ENCODE measurements at regions not wholly inside any gene's neighbourhood (a gene's known extent, or its start where the extent isn't known, plus 50 kb on each side); places are given as distances from the start of the nearest gene placed in this dataset.
A peak's percentile ranks its signal among the peaks of the same experiment; 100 is the strongest.
"Not testable (repeated sequence)": the region's sequence is repeated elsewhere in the genome, so short reads cannot be mapped to it uniquely, and the experiment has no call there.

DNA sequence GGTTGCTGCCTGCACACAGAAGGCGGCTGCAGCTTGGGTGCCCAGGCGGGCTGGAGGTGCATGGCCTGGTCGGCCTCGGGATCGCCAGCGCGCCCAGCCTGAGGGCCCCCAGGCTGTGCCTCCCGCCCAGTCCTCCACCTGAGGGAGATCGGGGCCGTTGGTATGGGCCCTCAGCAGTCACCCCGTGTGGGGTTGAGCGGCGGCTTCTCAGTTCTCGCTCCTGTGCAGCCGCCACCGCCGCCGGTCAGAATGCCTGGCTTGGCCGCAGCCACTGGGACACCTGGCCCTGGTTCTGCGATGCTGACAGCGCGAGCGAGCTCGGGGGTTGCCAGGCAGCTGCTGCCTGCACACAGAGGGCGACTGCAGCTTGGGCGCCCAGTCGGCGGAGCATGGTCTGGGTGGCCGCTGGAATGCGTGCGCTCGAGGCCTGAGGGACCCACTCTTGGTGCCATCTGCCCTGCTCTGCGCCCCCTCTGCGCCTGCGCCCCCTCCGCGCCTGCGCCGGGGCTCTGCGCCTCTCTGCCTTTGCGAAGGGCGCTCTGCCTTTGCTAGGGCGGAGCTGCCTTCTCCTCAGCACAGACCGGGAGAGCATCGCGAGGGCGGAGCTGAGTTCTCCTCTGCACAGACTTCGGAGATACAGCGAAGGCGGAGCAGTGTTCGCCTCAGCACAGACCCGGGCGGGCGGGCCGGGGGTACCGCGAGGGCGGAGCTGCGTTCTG, 84.6 kb upstream of the ZNG1F start:
- H4K20me1 ChIP-seq (ENCODE audit: control insufficient read depth, extremely low read depth, insufficient read depth, low read length); H3K36me3 ChIP-seq (ENCODE audit: control insufficient read depth, insufficient read depth, low read length); H3K79me2 ChIP-seq (ENCODE audit: control insufficient read depth, insufficient read depth, low read length); H3K4me1 ChIP-seq (ENCODE audit: control insufficient read depth, extremely low read depth, insufficient read depth, low read length); H3K4me2 ChIP-seq (ENCODE audit: extremely low read depth, insufficient read depth, low read length); H3K9me3 ChIP-seq (ENCODE audit: control insufficient read depth, insufficient read depth, low read depth, low read length); H2AFZ ChIP-seq (ENCODE audit: low read length); H3K9ac ChIP-seq (ENCODE audit: insufficient read depth, low read length); H3K27me3 ChIP-seq (ENCODE audit: control insufficient read depth, insufficient read depth, low read length); H3K27ac ChIP-seq (ENCODE audit: insufficient read depth, low read length): not testable (repeated sequence)
- peak overlapping the region in 2 of 4 experiments; percentile 10 to 39 for H3K4me3 ChIP-seq (replicated peaks in 1 of 4; ENCODE audit: control extremely low read depth in 1 of 4, insufficient read depth in 1 of 4, low read depth in 3 of 4, low read length in 4 of 4)
- DNase-seq (ENCODE audit: low read depth in 2 of 2), result peak; percentile 42 to 75

DNA sequence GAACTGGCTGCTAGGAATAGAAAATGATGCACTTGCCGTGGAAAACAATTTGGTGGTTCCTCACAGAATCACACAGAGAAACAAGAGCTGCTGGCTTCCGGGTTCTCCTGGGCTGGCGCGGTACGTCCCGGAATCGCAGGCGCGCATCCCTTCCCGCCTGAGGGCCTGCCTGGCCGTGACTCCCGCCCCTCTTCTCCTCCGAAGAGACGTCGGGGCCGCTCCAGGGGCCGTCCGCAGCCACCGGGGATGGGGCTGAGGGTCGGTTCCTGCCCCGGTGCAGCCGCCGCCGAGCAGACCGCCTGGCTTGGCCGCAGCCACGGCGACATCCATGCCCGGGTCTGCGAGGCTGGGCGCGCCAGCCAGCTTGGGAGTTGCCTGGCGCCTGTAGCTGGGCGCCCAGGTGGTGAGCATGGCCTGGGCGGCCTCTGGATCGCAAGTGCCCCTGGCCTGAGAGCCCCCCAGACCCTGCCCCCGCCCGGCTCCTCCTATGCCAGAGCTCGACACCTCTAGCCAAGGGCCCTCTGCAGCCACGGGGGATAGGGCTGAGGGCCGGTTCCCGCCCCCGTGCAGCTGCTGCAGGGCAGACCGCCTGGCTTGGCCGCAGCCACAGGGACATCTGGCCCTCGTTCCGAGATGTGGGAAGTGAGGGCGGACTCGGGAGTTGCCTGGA, 83.9 kb upstream of the ZNG1F start:
- H3K9me3 ChIP-seq (ENCODE audit: control insufficient read depth, insufficient read depth, low read depth, low read length); H3K27me3 ChIP-seq (ENCODE audit: control insufficient read depth, insufficient read depth, low read length); H3K36me3 ChIP-seq (ENCODE audit: control insufficient read depth, insufficient read depth, low read length); H4K20me1 ChIP-seq (ENCODE audit: control insufficient read depth, extremely low read depth, insufficient read depth, low read length); H3K27ac ChIP-seq (ENCODE audit: insufficient read depth, low read length); H3K9ac ChIP-seq (ENCODE audit: insufficient read depth, low read length); H2AFZ ChIP-seq (ENCODE audit: low read length); H3K4me2 ChIP-seq (ENCODE audit: extremely low read depth, insufficient read depth, low read length); H3K4me1 ChIP-seq (ENCODE audit: control insufficient read depth, extremely low read depth, insufficient read depth, low read length); H3K79me2 ChIP-seq (ENCODE audit: control insufficient read depth, insufficient read depth, low read length): not testable (repeated sequence)
- H3K4me3 ChIP-seq (replicated peaks in 1 of 4; ENCODE audit: control extremely low read depth in 1 of 4, insufficient read depth in 1 of 4, low read depth in 3 of 4, low read length in 4 of 4), result peak overlapping the region in 1 of 4 experiments; percentile 28
- DNase-seq (ENCODE audit: low read depth in 2 of 2), result peak in 1 of 2 donors; percentile 4

DNA sequence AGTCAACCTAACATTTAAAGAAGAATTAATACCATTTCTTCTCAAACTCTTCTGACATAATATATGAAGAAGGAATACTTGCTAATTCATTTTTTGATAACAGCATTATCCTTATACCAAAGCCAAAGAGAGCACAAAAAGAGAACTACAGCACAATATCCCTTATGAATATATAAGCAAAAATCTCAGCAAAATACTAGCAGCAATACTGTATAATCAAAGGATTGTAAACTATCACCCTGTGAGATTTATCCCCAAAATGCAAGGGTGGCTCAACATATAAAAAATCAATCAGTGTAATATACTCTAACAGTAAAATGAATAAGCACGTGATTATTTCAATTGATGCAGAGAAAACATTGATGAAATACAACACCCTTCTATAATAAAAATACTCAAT, 81.9 kb upstream of the ZNG1F start:
- H3K9me3 ChIP-seq (ENCODE audit: control insufficient read depth, insufficient read depth, low read depth, low read length); H2AFZ ChIP-seq (ENCODE audit: low read length); H3K4me1 ChIP-seq (ENCODE audit: control insufficient read depth, extremely low read depth, insufficient read depth, low read length); H3K79me2 ChIP-seq (ENCODE audit: control insufficient read depth, insufficient read depth, low read length); H4K20me1 ChIP-seq (ENCODE audit: control insufficient read depth, extremely low read depth, insufficient read depth, low read length); H3K36me3 ChIP-seq (ENCODE audit: control insufficient read depth, insufficient read depth, low read length); H3K9ac ChIP-seq (ENCODE audit: insufficient read depth, low read length); H3K4me3 ChIP-seq (replicated peaks in 1 of 4; ENCODE audit: control extremely low read depth in 1 of 4, insufficient read depth in 1 of 4, low read depth in 3 of 4, low read length in 4 of 4); H3K27me3 ChIP-seq (ENCODE audit: control insufficient read depth, insufficient read depth, low read length); DNase-seq (ENCODE audit: low read depth in 2 of 2); H3K27ac ChIP-seq (ENCODE audit: insufficient read depth, low read length); H3K4me2 ChIP-seq (ENCODE audit: extremely low read depth, insufficient read depth, low read length): not testable (repeated sequence)

DNA sequence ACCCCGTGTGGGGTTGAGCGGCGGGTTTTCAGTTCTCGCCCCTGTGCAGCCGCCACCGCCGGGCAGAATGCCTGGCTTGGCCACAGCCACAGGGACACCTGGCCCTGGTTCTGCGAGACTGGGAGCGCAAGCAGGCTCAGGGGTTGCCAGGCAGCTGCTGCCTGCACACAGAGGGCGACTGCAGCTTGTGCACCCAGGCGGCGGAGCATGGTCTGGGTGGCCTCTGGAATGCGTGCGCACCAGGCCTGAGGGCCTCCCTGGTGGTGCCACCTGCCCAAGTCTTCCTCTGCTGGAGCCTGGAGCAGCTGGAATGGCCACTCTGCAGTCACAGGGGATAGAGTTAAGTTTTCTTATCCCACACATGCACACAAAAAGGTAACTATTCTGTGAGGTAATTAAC, 80.4 kb upstream of the ZNG1F start:
- not testable (repeated sequence) for H2AFZ ChIP-seq (ENCODE audit: low read length); H3K27ac ChIP-seq (ENCODE audit: insufficient read depth, low read length); H3K4me3 ChIP-seq (replicated peaks in 1 of 4; ENCODE audit: control extremely low read depth in 1 of 4, insufficient read depth in 1 of 4, low read depth in 3 of 4, low read length in 4 of 4); H3K4me2 ChIP-seq (ENCODE audit: extremely low read depth, insufficient read depth, low read length); DNase-seq (ENCODE audit: low read depth in 2 of 2); H3K9ac ChIP-seq (ENCODE audit: insufficient read depth, low read length); H3K79me2 ChIP-seq (ENCODE audit: control insufficient read depth, insufficient read depth, low read length); H3K4me1 ChIP-seq (ENCODE audit: control insufficient read depth, extremely low read depth, insufficient read depth, low read length); H3K9me3 ChIP-seq (ENCODE audit: control insufficient read depth, insufficient read depth, low read depth, low read length); H4K20me1 ChIP-seq (ENCODE audit: control insufficient read depth, extremely low read depth, insufficient read depth, low read length); H3K27me3 ChIP-seq (ENCODE audit: control insufficient read depth, insufficient read depth, low read length); H3K36me3 ChIP-seq (ENCODE audit: control insufficient read depth, insufficient read depth, low read length)

DNA sequence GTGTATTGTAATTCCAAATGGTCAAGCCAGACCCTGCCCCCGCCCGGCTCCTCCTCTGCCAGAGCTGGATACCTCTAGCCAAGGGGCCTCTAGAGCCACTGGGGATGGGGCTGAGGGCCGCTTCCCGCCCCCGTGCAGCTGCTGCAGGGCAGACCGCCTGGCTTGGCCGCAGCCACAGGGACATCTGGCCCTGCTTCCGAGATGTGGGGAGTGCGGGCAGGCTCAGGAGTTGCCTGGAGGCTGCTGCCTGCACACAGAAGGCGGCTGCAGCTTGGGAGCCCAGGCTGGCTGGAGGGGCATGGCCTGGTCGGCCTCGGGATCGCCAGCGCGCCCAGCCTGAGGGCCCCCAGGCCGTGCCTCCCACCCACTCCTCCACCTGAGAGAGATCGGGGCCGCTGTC, 79.9 kb upstream of the ZNG1F start:
- H3K4me1 ChIP-seq (ENCODE audit: control insufficient read depth, extremely low read depth, insufficient read depth, low read length); H2AFZ ChIP-seq (ENCODE audit: low read length); H3K36me3 ChIP-seq (ENCODE audit: control insufficient read depth, insufficient read depth, low read length); H4K20me1 ChIP-seq (ENCODE audit: control insufficient read depth, extremely low read depth, insufficient read depth, low read length); H3K9me3 ChIP-seq (ENCODE audit: control insufficient read depth, insufficient read depth, low read depth, low read length); H3K4me3 ChIP-seq (replicated peaks in 1 of 4; ENCODE audit: control extremely low read depth in 1 of 4, insufficient read depth in 1 of 4, low read depth in 3 of 4, low read length in 4 of 4); H3K79me2 ChIP-seq (ENCODE audit: control insufficient read depth, insufficient read depth, low read length); H3K27me3 ChIP-seq (ENCODE audit: control insufficient read depth, insufficient read depth, low read length); H3K4me2 ChIP-seq (ENCODE audit: extremely low read depth, insufficient read depth, low read length); H3K9ac ChIP-seq (ENCODE audit: insufficient read depth, low read length); H3K27ac ChIP-seq (ENCODE audit: insufficient read depth, low read length): not testable (repeated sequence)
- peak; percentile 0 to 22 for DNase-seq (ENCODE audit: low read depth in 2 of 2)

DNA sequence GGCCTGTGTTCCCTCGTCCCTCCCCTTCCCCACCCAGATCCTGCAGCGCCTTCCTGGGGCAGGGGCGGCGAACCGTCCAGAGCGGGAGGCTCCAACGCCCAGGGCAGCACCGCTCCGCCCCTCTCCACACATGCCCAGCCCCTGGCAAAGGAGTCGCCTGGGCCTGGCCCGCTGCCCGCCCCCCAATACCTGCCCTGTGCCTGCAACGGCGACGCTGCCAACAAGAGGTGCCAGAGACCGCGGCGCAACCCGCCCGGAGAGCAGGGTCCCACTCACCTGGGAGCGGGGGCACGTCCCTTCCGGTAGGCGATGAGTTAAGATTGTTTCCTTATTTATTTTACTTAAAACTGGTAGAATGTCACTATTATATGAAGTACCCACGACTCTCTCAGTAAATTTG, 77.5 kb upstream of the ZNG1F start:
- H2AFZ ChIP-seq (ENCODE audit: low read length); H3K9me3 ChIP-seq (ENCODE audit: control insufficient read depth, insufficient read depth, low read depth, low read length); H3K27ac ChIP-seq (ENCODE audit: insufficient read depth, low read length); DNase-seq (ENCODE audit: low read depth in 2 of 2); H4K20me1 ChIP-seq (ENCODE audit: control insufficient read depth, extremely low read depth, insufficient read depth, low read length); H3K9ac ChIP-seq (ENCODE audit: insufficient read depth, low read length); H3K4me3 ChIP-seq (replicated peaks in 1 of 4; ENCODE audit: control extremely low read depth in 1 of 4, insufficient read depth in 1 of 4, low read depth in 3 of 4, low read length in 4 of 4); H3K4me1 ChIP-seq (ENCODE audit: control insufficient read depth, extremely low read depth, insufficient read depth, low read length); H3K79me2 ChIP-seq (ENCODE audit: control insufficient read depth, insufficient read depth, low read length); H3K4me2 ChIP-seq (ENCODE audit: extremely low read depth, insufficient read depth, low read length); H3K36me3 ChIP-seq (ENCODE audit: control insufficient read depth, insufficient read depth, low read length); H3K27me3 ChIP-seq (ENCODE audit: control insufficient read depth, insufficient read depth, low read length): not testable (repeated sequence)

DNA sequence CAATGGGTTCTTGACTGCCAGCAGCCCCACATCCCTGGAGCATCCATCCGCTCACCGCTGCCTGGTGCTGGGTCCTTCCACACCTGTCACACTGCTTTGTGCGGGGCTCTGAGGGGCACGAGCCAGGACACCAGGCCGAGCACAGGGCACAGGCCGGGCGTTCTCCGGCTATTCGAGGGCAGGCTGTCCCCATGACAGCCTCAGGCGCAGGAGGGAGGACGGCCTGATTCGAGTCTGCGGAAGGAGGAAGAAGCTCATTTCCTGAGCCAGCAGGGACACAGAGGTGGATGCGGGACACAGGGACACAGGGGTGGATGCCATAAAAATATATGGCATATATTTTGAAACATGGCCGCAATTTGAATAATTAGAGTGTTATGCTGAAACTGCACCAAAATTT, 76.9 kb upstream of the ZNG1F start:
- not testable (repeated sequence) for H3K4me1 ChIP-seq (ENCODE audit: control insufficient read depth, extremely low read depth, insufficient read depth, low read length); H4K20me1 ChIP-seq (ENCODE audit: control insufficient read depth, extremely low read depth, insufficient read depth, low read length); H3K9ac ChIP-seq (ENCODE audit: insufficient read depth, low read length); H3K9me3 ChIP-seq (ENCODE audit: control insufficient read depth, insufficient read depth, low read depth, low read length); H3K4me3 ChIP-seq (replicated peaks in 1 of 4; ENCODE audit: control extremely low read depth in 1 of 4, insufficient read depth in 1 of 4, low read depth in 3 of 4, low read length in 4 of 4); H3K27ac ChIP-seq (ENCODE audit: insufficient read depth, low read length); DNase-seq (ENCODE audit: low read depth in 2 of 2); H3K79me2 ChIP-seq (ENCODE audit: control insufficient read depth, insufficient read depth, low read length); H2AFZ ChIP-seq (ENCODE audit: low read length); H3K27me3 ChIP-seq (ENCODE audit: control insufficient read depth, insufficient read depth, low read length); H3K4me2 ChIP-seq (ENCODE audit: extremely low read depth, insufficient read depth, low read length); H3K36me3 ChIP-seq (ENCODE audit: control insufficient read depth, insufficient read depth, low read length)
